HL-60 (cell line): ENCODE measurements at regions not wholly inside any gene's neighbourhood (a gene's known extent, or its start where the extent isn't known, plus 50 kb on each side); places are given as distances from the start of the nearest gene placed in this dataset.

ENCODE experiments used
- GABPA ChIP-seq: IDR thresholded peaks from 2 replicates; pipeline ENCODE4 v1.6.1; 2012; ENCODE audit warnings: low read depth
- POLR2AphosphoS5 ChIP-seq: IDR thresholded peaks from 2 replicates; pipeline ENCODE4 v1.6.1; 2012; ENCODE audit warnings: low read depth
- TF ChIP-seq, protein P1 (sequence below): IDR thresholded peaks from one replicate; pipeline ENCODE4 v1.5.1; 2011; ENCODE audit warnings: low read length, control low read depth, inconsistent platforms; ENCODE audit not compliant: insufficient read depth

DNA sequence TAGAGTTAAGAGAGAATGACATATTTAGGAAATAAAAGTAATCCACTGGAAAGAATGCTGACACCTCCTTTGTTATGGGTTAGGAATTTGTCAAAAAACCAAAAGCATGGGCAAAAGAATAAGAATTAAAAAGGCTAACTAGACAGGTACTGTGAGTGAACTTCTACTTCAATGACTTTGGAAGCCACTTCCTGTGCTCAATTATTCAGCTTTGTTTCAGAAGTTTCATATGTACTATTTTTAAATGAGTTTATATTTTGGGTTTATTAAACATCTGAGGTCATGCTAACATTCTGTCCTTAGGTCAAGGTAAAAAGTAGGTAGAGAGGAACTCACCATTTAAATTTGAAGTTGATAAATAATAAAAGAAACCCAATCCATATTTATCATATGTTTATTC, 106.7 kb upstream of the CXorf51A start:
- TF ChIP-seq, protein P1, sequence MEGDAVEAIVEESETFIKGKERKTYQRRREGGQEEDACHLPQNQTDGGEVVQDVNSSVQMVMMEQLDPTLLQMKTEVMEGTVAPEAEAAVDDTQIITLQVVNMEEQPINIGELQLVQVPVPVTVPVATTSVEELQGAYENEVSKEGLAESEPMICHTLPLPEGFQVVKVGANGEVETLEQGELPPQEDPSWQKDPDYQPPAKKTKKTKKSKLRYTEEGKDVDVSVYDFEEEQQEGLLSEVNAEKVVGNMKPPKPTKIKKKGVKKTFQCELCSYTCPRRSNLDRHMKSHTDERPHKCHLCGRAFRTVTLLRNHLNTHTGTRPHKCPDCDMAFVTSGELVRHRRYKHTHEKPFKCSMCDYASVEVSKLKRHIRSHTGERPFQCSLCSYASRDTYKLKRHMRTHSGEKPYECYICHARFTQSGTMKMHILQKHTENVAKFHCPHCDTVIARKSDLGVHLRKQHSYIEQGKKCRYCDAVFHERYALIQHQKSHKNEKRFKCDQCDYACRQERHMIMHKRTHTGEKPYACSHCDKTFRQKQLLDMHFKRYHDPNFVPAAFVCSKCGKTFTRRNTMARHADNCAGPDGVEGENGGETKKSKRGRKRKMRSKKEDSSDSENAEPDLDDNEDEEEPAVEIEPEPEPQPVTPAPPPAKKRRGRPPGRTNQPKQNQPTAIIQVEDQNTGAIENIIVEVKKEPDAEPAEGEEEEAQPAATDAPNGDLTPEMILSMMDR: no peak
- no peak for TF ChIP-seq GABPA
- no peak for TF ChIP-seq POLR2AphosphoS5
